ENCODE measurements at regions not wholly inside any gene's neighbourhood (a gene's known extent, or its start where the extent isn't known, plus 50 kb on each side); places are given as distances from the start of the nearest gene placed in this dataset.

DNA sequence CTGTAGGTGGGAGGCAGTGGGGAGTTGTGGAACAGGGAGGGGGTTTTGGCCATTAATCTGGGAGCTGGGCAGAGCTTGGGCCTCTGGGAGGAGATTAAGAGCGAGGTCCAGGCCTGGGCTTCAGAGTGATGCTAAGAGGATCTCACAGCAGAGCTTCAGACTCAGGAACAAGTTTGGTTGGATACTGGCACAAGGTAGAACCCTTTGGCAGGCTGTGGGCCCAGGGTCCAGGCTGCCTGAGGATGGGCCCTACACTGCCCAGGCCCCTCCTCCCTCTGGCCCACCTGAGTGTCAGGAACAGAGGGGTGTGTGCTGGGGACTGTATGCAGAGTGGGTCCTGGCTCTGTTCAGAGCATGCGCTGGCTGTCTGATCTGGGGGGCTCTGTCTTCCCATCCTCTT is 334.9 kb downstream of the CYP26B1 start:
- DNase-seq (ENCODE audit: low read depth) = no peak

DNA sequence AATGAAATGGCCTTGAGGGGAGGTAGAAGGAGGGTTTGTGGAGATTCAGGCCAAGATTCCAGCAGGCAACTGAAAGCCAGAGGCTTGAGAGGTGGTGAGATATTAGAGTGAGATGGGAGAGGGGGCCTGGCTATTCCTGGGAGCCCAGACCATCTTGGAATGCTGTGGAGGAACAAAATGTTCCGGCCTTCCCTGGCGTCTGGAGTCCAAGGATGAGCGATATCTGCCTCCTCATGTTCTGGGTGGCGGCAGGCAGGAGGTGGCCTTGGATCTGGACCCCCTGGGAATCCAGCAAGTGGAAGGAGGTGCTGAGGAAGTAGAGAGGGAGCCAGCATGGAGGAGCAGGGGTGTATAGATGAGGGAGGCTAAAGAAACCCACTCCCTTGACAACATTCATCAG is 335.9 kb downstream of the CYP26B1 start:
- DNase-seq (ENCODE audit: low read depth) = no peak

DNA sequence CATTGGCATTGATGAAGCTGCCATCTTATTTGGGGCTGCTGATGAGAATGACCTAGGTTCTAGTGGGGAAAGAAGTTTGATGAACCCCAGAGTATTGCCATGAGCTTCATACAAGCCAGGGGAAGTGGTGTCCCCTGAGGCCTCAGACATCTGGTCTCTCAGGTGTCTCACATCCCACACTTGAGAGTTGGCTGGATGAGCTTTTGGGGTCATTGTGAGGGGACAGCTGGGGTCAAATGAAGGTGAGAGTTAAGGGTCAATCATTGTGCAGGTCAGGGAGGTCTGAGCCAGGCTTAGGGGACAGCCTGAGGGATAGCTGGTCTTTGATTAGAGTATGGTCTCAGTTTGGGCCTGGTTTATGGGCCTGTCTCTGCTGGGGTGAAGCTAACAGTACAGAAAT is 336.5 kb downstream of the CYP26B1 start:
- no peak for DNase-seq (ENCODE audit: low read depth)

DNA sequence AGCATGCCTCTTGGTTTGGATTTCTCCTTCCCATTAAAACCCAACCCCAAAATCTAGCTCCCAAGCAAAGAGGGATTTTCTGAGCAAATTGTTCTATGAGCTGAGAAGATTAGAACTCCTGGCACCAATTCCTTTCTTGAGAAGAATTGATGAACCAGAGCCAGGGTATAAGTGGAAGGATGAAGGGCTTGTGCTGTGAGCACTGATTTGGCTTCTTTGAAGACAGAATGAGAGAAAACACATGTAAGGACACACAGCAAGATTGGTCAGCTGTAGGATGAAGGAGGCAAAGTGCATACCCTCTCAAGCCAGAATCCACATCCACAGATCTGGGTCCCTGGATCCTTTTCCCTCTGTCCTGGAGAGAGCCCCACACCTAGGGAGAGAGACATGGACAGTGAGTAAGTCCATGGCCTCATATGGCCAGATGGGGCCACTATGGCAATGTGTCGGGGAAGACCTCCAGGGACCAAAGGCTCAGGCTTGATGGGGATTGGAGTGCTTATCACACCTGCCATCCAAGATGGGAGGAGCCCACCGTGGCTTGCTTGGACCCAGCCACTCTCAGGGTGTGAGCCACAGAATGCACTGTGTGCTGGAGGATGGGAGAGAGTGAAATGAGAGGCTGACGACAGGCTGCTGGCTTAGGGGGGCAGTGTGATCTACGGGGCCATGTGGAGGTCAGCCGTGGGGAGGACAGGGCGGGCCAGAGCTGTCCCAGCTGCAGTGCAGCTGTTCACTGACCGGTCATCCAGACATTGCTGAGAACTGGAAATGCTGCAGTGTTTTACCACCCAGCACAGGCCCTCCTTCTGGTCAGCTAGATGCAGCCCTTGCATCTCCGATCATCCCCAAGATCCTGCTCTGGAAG is 339.8 kb downstream of the CYP26B1 start:
- no peak for DNase-seq (ENCODE audit: low read depth)

DNA sequence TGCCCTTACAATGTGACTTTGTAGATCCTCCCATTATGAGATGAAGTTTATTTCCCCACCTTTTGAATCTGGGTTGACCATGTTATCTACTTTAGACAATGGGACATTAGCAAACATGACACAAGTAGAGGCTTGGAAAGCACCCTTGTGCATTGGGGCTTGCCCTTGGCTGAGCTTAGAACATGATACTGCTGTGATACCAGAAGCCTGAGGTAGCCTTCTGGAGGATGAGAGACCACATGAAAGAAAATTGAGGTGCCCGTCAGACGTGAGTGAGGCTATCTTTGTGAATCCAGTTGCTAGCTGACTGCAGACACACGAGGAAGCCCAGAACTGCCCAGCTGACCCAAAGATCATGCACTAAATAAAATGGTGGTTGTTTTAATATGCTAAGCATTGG is 341.2 kb downstream of the CYP26B1 start:
- no peak for DNase-seq (ENCODE audit: low read depth)

DNA sequence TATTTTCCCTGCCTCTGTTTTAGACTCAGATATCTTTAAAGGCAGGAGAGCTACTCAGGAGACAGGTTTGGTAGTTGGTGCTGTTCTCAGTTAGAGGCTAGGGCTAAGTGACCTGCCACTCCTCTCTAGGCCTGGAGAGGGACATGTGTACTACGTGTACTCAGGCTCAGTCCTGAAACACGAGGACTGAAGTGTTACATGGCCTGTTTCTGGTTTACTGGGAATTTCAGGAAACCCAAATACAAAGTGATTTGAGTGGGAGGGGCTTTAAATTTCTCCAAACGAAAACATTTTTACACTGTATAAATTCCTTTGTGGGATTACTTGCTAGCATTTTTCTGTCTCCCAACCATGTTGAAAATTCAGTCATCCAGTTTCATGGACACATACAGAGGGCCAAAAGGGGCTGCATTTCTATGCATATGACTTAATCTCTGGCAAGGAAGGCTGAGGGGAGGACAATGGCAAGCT is 343.3 kb downstream of the CYP26B1 start:
- no peak for DNase-seq (ENCODE audit: low read depth)

DNA sequence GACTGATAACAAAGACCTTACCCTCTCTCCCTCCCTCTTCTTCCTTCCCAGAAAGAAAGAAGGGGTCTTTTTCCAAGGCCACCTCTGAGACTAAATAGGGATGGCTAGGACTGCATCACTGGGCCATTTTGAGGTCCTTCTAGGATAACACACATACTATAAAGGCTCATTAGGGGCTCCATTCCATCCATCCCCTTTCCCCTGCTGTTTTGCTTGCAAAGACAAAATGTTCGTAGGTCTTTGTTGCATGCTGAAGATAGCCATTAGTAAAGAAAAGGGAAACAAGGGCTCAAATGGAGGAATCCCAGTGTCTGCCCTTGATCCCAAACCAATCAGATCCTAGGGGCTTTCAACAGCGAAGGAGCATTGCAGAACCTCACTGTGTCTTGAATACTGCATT is 344.3 kb downstream of the CYP26B1 start:
- DNase-seq (ENCODE audit: low read depth) = no peak

DNA sequence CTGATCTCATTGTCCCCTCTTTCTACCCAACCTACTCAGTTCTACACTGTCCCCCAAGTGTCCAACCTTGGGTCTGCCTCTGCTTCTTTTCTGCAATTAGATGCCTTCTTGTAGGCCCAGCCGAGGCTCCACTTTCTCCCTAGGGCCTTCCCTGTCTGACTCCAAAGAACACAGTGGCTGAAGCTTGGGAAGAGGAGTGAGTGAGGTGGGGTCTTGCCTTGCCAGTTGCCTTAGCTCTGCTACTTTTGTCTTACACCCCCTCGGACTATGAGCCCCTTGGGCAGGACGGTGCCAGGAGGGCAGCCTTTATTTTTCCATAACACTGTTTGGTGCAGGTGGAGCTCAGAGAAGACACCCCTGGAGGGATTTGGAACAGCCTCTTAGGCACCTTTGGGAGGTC is 345.1 kb downstream of the CYP26B1 start:
- no peak for DNase-seq (ENCODE audit: low read depth)

DNA sequence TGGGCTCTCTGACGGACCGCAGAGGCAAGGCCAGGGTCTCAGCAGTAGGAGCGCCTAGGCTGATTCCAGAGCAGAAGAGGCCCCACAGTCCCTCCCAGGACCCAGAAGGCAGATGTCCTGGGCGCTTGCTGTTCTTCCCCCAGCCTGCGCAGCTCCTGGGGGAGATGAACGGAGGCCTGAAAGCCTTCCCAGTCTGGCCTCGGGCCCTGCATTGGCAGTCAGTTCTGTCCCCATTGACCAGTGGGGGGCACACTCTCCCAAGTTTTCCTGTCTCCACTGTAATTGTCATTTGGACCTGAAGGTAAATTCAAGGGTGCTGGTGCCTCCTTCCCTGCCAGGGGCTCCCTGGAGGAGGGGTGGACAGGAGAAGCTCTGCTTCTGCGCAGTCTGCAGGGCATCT is 345.7 kb downstream of the CYP26B1 start:
- no peak for DNase-seq (ENCODE audit: low read depth)

DNA sequence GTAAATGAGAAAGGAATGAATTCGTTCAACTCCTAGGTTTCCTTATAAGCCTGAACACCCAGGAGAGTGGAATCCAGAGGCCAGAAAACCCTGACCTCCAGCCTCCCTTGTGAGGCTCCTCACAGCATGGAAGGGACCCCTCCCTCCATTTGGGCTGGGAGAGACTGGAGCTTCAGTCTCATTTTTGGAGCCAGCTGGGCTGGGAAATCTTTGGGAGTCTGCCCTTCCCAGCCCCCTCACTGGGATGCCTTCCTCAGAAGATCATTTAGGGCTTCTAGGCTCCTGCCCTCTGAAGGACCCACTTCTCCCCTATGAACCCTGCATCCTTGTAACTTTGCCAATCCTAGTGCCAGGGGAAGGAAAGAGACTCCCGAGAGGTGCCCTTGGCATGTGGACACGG is 346.1 kb downstream of the CYP26B1 start:
- no peak for DNase-seq (ENCODE audit: low read depth)

DNA sequence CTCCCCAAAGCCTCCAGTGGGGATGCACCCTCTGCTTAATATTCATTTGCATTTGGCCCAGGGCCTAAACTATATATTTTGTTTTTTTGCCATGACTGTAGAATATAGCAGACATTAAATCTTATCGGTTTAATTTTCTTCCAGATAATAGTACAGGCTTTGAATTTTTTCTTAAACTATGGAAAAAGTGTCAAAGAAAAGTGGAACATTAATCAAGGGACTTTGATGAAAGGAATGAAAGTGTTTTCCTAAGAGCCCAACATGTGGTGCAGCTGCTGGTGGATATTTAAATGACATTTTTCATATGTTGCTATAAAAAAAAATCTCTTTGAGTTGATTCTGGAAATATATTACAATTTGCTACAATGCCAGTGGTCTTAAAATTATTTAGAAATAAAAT is 346.8 kb downstream of the CYP26B1 start:
- no peak for DNase-seq (ENCODE audit: low read depth)

DNA sequence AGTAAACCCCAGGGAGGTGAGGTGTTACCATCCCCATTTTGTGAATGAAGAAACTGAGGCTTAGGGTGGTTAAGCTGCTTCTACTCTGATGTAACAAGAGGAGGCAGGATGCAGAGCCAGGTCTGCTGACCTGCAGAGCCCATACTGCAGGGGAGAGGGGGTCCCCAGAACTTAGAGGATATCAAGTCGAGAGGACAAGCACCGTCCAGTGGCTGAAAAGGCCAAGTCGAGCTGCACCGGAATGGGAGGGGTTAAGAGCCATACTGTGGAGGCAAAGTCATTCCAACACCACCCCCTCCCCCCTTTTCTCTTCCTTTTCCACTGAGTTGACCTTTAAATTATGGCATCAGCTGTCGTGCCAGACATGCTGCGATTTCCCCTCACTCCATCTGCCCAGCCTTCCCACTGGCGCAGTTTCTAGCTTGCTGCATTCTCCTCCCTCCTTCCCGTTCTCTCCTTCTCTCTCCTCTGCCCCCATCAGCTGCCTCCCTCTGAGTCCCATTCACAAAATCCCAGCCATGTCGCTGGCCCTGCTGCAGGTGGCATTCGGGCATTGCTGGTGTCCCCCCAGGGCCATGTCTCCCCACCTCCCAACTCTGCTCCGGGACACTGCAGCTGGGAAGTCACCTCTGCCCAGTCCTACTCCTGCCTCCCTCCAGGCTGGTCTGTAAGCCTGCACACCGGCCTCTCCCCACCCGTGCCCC is 346.9 kb downstream of the DYSF start:
- no peak for DNase-seq (ENCODE audit: low read depth)

DNA sequence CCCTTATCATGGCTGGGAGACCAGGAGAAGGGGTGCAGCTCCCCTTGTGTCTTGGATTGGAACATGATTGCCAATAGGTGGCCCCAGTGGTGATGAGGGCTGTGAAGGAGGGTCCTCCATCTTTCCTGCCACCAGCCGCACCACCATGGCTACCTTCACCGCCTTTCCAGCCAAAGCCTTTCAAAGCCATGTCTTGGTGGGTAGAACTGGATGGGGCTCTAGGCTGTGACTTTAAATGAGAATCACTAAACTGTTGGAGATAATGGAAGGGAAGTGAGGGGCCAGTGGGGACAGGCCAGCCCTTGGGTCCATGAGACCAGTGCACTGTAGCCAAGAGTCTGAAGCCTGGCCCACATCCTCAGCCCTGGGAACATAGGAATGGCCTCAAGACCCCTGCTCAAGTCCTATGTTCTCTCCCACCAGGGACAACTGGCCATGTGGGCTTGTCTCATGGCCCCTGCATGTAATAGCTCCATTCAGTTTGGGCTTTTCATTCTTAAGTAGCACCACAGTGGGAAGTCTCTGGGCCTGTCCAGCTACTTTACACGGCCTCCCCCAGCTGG is 345.7 kb downstream of the DYSF start:
- no peak for DNase-seq (ENCODE audit: low read depth)

DNA sequence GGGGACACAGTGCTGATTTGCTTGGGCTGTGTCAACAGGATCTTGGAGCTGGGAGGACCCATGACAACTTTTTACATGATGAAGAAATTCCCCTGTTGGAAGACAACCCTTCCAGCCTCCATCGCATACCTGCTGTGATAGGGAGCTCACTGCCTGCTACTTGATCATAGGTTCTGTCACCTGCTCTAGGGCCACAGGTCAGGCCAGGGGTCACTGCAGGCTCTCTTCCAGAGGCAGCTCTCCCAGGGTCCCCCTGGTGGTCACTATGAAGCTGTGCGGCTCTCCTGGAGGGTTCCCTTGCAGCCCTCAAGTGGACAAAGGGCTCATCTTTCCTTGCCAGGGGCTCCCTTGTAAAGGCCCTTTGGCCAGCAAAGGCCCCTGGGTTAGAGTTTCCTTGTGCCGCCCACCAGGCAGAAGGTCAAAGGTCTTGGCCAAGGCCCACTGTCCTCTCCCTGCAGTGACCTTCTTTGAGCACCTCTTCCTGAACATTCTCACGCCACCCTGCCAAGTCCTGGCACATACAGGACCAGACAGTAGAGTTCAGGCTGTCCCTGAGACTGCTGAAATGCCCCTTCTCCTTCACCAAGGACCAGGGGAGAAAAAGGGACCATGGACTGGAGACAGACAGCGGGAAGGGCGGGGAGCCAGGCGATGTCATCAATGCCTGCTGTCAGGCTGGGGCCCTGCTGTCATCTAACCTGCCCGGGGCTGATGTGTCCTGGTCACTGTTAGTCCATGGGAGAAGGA is 345.1 kb downstream of the DYSF start:
- DNase-seq (ENCODE audit: low read depth) = no peak

DNA sequence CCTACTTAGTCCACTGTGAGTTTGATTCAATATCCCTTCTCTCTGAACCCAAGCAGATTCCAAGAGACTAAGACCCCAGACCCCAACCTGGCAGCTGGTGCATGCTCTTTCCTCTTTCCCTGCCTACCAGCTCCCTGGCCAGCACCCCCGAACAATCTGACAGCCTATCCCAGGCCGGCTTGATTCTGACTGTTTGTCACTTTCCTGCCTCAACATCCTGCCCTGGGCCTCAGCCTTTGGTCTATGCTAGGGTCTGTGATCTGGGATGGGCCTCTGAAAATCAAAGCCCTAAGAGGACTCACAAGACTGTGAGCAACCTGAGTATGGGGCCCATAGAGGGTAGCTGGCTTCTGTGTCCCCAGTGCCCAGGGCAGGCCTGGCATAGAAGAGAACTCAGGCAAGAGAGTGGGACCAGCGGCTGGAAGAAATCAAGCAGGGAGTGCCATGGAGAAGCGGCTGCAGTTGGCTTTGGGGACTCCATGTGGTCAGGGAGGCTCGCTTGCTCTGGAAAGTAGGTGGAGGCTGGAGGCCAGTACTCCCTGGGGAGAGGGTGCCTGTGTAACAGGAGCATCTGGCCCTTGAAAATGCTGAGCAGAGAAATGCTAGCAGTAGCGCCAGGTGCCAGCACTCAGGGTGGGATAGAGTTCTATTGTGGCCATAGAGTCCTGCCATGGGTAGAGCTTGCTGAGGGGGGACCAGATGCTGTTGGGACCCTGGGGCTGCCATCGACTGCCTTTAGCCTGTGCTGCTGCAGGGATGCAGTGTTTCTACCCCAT is 343.9 kb downstream of the DYSF start:
- DNase-seq (ENCODE audit: low read depth) = no peak

DNA sequence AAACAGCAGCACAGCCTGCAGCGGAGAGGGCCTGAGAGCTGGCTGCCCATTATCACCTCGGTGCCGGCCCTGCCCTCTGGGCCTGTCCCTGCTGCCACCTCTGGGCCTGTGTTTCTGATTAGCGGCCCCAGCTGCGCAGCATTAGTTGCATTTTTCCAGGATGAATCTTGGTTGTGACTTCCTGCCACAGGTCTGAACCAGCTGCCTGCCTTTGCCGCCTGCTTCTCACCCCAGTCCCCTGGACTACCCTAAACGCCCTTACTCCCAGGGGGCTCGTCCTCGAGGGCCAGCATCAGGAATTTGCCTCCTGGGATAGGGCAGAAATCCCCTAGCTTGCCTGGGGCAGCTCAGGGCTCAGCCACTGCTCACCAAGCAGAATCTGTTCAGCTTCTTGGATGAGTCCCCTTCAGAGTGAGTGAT is 342.8 kb downstream of the DYSF start:
- DNase-seq (ENCODE audit: low read depth) = no peak

DNA sequence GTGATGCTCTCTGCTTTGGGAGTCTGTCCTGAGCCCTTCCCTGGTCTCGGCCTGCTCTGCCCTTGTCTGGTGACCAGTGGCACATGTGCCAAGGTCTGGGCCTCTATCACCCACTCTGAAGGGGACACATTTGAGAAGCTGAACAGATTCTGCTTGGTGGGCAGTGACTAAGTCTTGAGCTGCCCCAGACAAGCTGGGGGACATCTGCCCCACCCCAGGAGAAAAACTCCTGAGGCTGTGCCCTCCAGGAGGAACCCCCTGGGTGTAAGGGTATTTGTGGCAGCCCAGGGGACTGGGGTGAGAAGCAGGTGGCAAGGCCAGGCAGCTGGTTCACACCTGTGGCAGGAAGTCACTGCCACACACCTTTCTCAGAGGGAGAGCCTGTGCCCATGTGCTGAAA is 342.1 kb downstream of the DYSF start:
- DNase-seq (ENCODE audit: low read depth) = no peak

DNA sequence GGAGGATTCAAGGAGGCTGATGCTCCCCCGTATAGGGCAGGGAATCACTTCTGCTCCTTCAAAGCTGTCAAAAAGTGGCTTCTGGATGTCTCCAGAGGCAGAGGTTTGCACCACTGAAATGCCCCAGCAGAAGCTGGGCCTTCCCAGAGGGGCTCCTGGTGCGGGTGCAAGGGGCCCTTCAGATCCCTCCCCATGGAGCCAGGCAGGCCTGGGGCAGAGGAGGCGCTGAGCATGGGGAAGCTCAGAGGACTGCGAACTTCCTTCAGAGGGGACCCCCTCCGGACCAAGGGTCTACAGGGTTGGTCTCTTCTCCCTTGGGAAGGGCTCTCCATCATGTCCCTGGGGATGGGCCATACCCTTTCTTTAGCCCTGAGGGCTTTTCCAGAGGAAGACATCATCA is 341.2 kb downstream of the DYSF start:
- DNase-seq (ENCODE audit: low read depth) = no peak

DNA sequence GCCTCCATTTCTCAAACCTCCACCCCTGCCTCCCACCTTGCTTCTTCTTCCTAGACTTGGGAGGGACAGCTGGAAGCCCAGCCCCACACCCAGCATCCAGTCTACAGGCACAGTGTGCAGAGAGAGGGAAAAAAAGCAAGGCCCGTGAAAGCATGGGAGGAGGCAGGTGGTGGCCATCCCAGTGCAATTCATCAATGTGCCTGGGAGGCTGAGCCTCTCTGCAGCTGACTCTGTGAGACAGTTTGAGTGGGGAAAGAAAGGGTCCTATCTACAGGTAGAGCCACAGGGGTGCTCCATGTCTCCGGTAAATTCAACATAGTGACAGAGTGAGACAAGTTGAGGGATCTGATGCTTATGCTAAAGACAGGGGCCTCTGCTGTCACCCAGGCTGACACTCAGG is 340.6 kb downstream of the DYSF start:
- no peak for DNase-seq (ENCODE audit: low read depth)

DNA sequence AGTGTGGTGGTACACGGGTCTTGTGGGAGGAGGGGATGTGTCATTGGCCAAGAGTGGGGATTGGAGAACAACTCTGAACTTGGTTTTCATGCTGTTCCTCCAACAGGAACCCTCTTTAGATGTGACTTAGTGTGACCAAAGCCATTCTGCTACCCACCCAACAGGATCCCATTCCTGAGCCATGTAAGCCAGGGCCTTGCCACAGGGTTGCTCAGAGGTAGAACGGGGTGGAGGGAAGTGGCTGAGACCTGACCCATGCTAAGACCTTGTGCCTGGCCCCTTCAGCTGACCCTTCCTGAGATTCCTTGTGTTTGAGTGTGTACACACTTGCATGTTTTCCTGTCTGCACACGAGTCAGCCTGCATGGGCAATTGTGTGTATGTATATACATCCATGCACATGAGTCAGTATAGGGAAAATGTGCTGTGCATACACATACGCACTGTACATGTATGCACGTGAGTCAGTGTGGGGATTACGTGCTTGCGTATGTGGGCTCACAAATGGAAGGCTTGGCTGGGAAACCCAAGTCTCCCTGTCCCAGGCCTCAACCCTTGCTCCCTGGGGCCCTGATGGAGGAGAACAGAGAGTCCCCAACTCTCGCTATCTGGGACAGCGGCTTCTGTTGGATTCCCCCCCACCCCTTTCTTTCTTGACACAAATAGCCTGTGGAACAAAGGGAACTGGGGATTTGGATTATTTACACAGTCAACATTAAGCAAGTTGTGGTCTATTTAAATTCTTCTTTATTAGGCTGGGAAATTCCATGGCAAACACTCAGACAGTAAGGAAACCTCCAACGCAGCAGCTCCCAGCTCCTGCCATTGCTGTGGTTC is 339.8 kb downstream of the DYSF start:
- DNase-seq (ENCODE audit: low read depth) = no peak
